ENCODE measurements at regions not wholly inside any gene's neighbourhood (a gene's known extent, or its start where the extent isn't known, plus 50 kb on each side); places are given as distances from the start of the nearest gene placed in this dataset.

GRCh38 chr18:29217124-29217915 lies 1040.4 kb upstream of the CDH2 start:
- Histone ChIP-seq H3K9me3 (ENCODE audit: low read depth) (no peaks in the 10 kb centered on the region), H3K4me3 (no peak overlapping the region), H3K27ac (no peak overlapping the region), H3K27me3 (no peaks in the 10 kb centered on the region), H3K36me3 (no peaks in the 10 kb centered on the region), H3K4me1 (ENCODE audit: low read depth) (no peaks in the 10 kb centered on the region)
- DNase-seq (ENCODE audit: low read depth in 1 of 2, low spot score in 1 of 2) = no peak
- TF ChIP-seq CTCF (IDR thresholded peaks at IDR 0.05; ENCODE audit: low read depth, low read length) = no peak

GRCh38 chr18:29198834-29199233 lies 1021.9 kb upstream of the CDH2 start:
- Histone ChIP-seq H3K36me3 (no peaks in the 10 kb centered on the region), H3K4me3 (no peak overlapping the region), H3K27me3 (no peaks in the 10 kb centered on the region), H3K27ac (no peak overlapping the region), H3K4me1 (ENCODE audit: low read depth) (no peaks in the 10 kb centered on the region), H3K9me3 (ENCODE audit: low read depth) (no peaks in the 10 kb centered on the region)
- no peak for TF ChIP-seq CTCF (IDR thresholded peaks at IDR 0.05; ENCODE audit: low read depth, low read length)
- DNase-seq (ENCODE audit: low read depth in 1 of 2, low spot score in 1 of 2) = no peak

DNA sequence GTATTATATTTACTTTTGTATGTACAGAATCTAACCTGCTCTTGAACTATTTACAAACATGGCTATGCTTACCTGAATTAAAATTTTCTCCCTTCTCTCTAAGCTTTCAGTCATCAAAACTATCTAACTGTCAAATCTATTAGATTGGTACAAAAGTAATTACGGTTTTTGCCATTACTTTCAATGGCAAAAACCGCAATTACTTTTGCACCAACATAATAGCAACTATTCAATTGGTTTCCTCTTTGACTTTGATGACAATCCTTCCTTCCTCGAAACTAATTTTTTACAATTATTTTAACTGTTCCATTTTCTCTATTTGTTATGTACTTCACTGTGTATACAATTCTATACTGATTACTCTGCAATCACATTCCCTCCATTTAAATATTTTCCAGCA lies 1019.4 kb upstream of the CDH2 start:
- no peaks in the 10 kb centered on the region for H3K27me3 ChIP-seq
- H3K36me3 ChIP-seq = no peaks in the 10 kb centered on the region
- H3K4me1 ChIP-seq (ENCODE audit: low read depth) = no peaks in the 10 kb centered on the region
- no peak overlapping the region for H3K4me3 ChIP-seq
- H3K27ac ChIP-seq = no peak overlapping the region
- no peak for DNase-seq (ENCODE audit: low read depth in 1 of 2, low spot score in 1 of 2)
- TF ChIP-seq CTCF (IDR thresholded peaks at IDR 0.05; ENCODE audit: low read depth, low read length) = no peak
- H3K9me3 ChIP-seq (ENCODE audit: low read depth) = no peaks in the 10 kb centered on the region

- Histone ChIP-seq H3K27ac (no peak overlapping the region), H3K36me3 (no peaks in the 10 kb centered on the region), H3K27me3 (no peaks in the 10 kb centered on the region), H3K4me1 (ENCODE audit: low read depth) (no peaks in the 10 kb centered on the region), H3K9me3 (ENCODE audit: low read depth) (no peaks in the 10 kb centered on the region), H3K4me3 (no peak overlapping the region)
- DNase-seq (ENCODE audit: low read depth in 1 of 2, low spot score in 1 of 2) = peak in 1 of 2 donors; percentile 51
- peak; percentile 57 for TF ChIP-seq CTCF (IDR thresholded peaks at IDR 0.05; ENCODE audit: low read depth, low read length)
Observed at GRCh38 chr18:29191263-29191662, 1014.3 kb upstream of the CDH2 start.

GRCh38 chr18:29188760-29189159 lies 1011.8 kb upstream of the CDH2 start:
- Histone ChIP-seq H3K9me3 (ENCODE audit: low read depth) (no peaks in the 10 kb centered on the region), H3K36me3 (no peaks in the 10 kb centered on the region), H3K27me3 (no peaks in the 10 kb centered on the region), H3K4me3 (no peak overlapping the region), H3K4me1 (ENCODE audit: low read depth) (no peaks in the 10 kb centered on the region), H3K27ac (no peak overlapping the region)
- TF ChIP-seq CTCF (IDR thresholded peaks at IDR 0.05; ENCODE audit: low read depth, low read length) = no peak
- DNase-seq (ENCODE audit: low read depth in 1 of 2, low spot score in 1 of 2) = no peak
